Erythroblast (primary cell): ENCODE measurements at regions not wholly inside any gene's neighbourhood (a gene's known extent, or its start where the extent isn't known, plus 50 kb on each side); places are given as distances from the start of the nearest gene placed in this dataset.

Experiments
- GATA1 ChIP-seq: IDR thresholded peaks from 2 replicates; pipeline ENCODE4 v1.6.1; 2011; ENCODE audit warnings: low read depth, mild to moderate bottlenecking, control low read depth, low read length, moderate library complexity
- POLR2A ChIP-seq: IDR thresholded peaks from 2 replicates; pipeline ENCODE4 v1.6.1; 2011; ENCODE audit warnings: mild to moderate bottlenecking, low read length

- TF ChIP-seq POLR2A, result no peak
- no peak for TF ChIP-seq GATA1
Measured at GRCh38 chr3:164677317-164677716, 401.0 kb downstream of the SI start.
